ENCODE measurements at regions not wholly inside any gene's neighbourhood (a gene's known extent, or its start where the extent isn't known, plus 50 kb on each side); places are given as distances from the start of the nearest gene placed in this dataset.
"Not testable (repeated sequence)": the region's sequence is repeated elsewhere in the genome, so short reads cannot be mapped to it uniquely, and the experiment has no call there.

DNA sequence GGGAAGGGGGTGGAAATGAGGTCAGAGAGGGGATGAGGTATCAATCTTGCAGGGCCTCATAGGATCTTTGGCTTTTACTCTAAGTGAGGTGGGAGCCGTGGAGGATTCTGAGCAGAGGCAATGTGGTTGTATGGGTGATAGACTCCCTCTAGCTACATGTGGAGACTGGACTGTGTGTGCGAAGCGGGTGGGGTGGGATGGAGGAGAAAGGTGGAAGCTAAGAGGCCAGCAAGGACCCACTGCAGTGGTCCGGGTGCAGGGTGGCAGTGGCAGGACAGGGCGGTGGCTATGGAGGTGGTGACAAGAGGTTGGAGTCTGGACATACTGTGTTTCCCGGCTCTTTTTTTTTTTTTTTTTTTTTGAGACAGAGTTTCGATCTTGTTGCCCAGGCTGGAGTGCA is 62.4 kb upstream of the PTPN1 start:
- no peak overlapping the region for H3K27ac ChIP-seq (ENCODE audit: low read length)
- H3K36me3 Mint-ChIP-seq = no peaks in the 10 kb centered on the region
- DNase-seq (no peak), ATAC-seq (no peak)
- TF ChIP-seq, protein P1, sequence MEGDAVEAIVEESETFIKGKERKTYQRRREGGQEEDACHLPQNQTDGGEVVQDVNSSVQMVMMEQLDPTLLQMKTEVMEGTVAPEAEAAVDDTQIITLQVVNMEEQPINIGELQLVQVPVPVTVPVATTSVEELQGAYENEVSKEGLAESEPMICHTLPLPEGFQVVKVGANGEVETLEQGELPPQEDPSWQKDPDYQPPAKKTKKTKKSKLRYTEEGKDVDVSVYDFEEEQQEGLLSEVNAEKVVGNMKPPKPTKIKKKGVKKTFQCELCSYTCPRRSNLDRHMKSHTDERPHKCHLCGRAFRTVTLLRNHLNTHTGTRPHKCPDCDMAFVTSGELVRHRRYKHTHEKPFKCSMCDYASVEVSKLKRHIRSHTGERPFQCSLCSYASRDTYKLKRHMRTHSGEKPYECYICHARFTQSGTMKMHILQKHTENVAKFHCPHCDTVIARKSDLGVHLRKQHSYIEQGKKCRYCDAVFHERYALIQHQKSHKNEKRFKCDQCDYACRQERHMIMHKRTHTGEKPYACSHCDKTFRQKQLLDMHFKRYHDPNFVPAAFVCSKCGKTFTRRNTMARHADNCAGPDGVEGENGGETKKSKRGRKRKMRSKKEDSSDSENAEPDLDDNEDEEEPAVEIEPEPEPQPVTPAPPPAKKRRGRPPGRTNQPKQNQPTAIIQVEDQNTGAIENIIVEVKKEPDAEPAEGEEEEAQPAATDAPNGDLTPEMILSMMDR (IDR thresholded peaks at IDR 0.05) = no peak
- 97% methylated on average over 6 of the region's 7 CpGs for WGBS (ENCODE audit: insufficient coverage)
- peaks cover 2% of the 10 kb centered on the region for H3K9me3 ChIP-seq (ENCODE audit: control insufficient read depth, insufficient read depth, low read length)
- no peak overlapping the region for H3K4me3 ChIP-seq (ENCODE audit: low read length)
- H3K27ac Mint-ChIP-seq = no peak overlapping the region
- H3K27me3 ChIP-seq (ENCODE audit: control insufficient read depth, insufficient read depth, low read length) = peaks cover 30% of the 10 kb centered on the region
- intact Hi-C loops (cut with micrococcal nuclease) = no loop called here
- no peak overlapping the region for H3K4me3 Mint-ChIP-seq
- H3K27me3 Mint-ChIP-seq (ENCODE audit: low read depth in 2 of 2) = peaks cover 59 to 75% of the 10 kb centered on the region in 2 donors
- peaks cover 23% of the 10 kb centered on the region for H3K4me1 ChIP-seq (ENCODE audit: control insufficient read depth, insufficient read depth, low read length)
- H3K9me3 Mint-ChIP-seq = no peaks in the 10 kb centered on the region
- H3K36me3 ChIP-seq (ENCODE audit: control insufficient read depth, insufficient read depth, low read length) = no peaks in the 10 kb centered on the region
- peaks cover 26% of the 10 kb centered on the region in 2 donors for H3K4me1 Mint-ChIP-seq

DNA sequence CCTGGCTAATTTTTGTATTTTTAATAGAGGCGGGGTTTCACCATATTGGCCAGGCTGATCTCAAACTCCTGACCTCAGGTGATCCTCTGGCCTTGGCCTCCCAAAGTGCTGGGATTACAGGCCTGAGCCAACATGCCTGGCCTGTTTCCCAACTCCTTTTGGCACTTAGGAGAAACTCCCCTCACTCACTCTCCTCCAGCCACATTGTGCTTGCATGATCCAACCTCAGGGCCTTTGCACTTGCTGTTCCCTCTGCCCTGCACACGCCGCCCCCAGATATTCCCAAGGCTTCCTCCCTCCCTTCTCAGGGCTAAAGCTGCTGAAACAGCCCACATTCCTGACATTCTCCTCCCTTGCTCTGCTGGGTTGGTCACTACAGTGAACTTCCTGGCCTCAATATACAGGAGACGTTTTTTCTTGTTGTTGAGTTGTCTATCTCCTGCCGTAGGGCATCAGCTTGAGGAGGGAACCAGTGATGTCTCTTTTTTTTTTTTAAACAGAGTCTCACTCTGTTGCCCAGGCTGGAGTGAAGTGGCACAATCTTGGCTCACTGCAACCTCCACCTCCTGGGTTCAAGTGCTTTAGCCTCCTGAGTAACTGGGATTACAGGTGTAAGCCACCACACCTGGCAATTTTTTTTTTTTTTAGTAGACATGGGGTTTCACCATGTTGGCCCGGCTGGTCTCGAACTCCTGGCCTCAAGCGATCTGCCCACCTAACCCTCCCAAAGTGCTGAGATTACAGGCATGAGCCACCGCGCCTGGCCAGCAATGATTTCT is 61.4 kb upstream of the PTPN1 start:
- ATAC-seq; H3K36me3 Mint-ChIP-seq; H3K27ac ChIP-seq (ENCODE audit: low read length); H3K36me3 ChIP-seq (ENCODE audit: control insufficient read depth, insufficient read depth, low read length); H3K9me3 Mint-ChIP-seq; DNase-seq; H3K9me3 ChIP-seq (ENCODE audit: control insufficient read depth, insufficient read depth, low read length); H3K4me3 Mint-ChIP-seq; intact Hi-C loops (cut with micrococcal nuclease); H3K4me3 ChIP-seq (ENCODE audit: low read length); H3K27ac Mint-ChIP-seq: not testable (repeated sequence)
- peaks cover 23% of the 10 kb centered on the region for H3K4me1 ChIP-seq (ENCODE audit: control insufficient read depth, insufficient read depth, low read length)
- H3K27me3 ChIP-seq (ENCODE audit: control insufficient read depth, insufficient read depth, low read length) = peaks cover 37% of the 10 kb centered on the region
- peaks cover 64 to 83% of the 10 kb centered on the region in 2 donors for H3K27me3 Mint-ChIP-seq (ENCODE audit: low read depth in 2 of 2)
- WGBS (ENCODE audit: insufficient coverage) = 93% methylated on average over 10 of the region's 10 CpGs
- peaks cover 26 to 30% of the 10 kb centered on the region in 2 donors for H3K4me1 Mint-ChIP-seq

DNA sequence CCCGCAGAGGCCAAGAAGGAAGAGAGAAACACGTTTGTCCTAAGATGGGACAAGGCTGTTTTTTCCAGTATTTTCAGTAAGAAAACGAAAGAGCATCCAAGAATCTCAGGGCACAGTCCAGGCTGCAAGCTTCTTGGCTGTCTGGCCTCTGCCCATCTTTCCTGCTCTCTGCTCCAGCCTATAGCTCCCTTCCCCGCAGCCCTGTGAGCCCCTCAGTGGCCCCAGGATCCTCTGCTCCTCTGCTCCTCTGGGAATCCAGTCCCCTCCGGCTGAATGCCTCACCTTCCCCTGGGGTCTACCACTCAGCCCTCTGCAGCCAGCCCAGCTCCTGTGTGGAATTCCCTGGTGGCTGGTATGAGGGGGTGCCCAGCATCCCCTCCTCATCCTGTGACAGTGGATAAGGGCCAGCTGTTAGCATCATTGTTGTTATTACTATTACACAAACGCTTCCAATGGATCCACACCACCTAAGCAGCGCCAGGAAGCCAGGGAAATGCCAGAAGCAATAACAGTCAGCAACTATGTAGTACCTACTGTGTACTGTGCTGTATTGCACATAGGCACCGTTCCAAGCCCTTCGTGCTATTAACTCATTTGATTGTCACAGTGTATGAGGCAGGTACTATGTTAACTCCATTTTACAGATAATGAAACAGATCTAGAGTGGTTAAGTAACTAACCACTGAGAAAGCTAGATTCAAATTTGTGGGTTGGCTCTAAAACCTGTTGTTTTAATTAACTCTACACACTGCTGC is 60.3 kb upstream of the PTPN1 start:
- H3K4me1 ChIP-seq (ENCODE audit: control insufficient read depth, insufficient read depth, low read length) = peaks cover 23% of the 10 kb centered on the region

DNA sequence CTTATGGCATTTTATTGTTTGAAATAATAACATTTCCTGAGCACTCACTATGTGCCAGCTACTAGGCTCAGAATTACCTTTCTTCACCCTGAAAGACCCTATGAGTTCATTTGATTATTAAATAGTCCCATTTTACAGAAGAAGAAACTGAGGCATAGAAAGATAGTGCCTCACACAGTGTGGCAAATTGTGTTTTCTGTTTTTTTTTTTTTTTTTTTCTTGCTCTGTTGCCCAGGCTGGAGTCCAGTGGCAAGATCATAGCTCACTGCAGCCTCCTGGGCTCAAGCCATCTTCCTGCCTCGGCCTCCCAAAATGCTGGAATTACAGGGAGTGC is 59.7 kb upstream of the PTPN1 start:
- H3K4me3 Mint-ChIP-seq = peak overlapping the region; percentile 63
- H3K27ac Mint-ChIP-seq = peak overlapping the region; percentile 56 to 60
- H3K4me3 ChIP-seq (ENCODE audit: low read length) = no peak overlapping the region
- no peaks in the 10 kb centered on the region for H3K36me3 ChIP-seq (ENCODE audit: control insufficient read depth, insufficient read depth, low read length)
- peaks cover 26 to 31% of the 10 kb centered on the region in 2 donors for H3K4me1 Mint-ChIP-seq
- H3K27me3 Mint-ChIP-seq (ENCODE audit: low read depth in 2 of 2) = peaks cover 68 to 90% of the 10 kb centered on the region in 2 donors
- peaks cover 2% of the 10 kb centered on the region for H3K9me3 ChIP-seq (ENCODE audit: control insufficient read depth, insufficient read depth, low read length)
- TF ChIP-seq, protein P1 (IDR thresholded peaks at IDR 0.05) = no peak
- H3K27me3 ChIP-seq (ENCODE audit: control insufficient read depth, insufficient read depth, low read length) = peaks cover 41% of the 10 kb centered on the region
- peaks cover 23% of the 10 kb centered on the region for H3K4me1 ChIP-seq (ENCODE audit: control insufficient read depth, insufficient read depth, low read length)
- 95% methylated on average over 1 of the region's 1 CpG for WGBS (ENCODE audit: insufficient coverage)
- DNase-seq (no peak), ATAC-seq (no peak)
- H3K36me3 Mint-ChIP-seq = no peaks in the 10 kb centered on the region
- H3K27ac ChIP-seq (ENCODE audit: low read length) = no peak overlapping the region
- no peaks in the 10 kb centered on the region for H3K9me3 Mint-ChIP-seq
- intact Hi-C loops (cut with micrococcal nuclease) = loop anchor here (2.0 to 5.0 kb wide), 2 partner anchors 64 to 338 kb away; partner anchors contain the start of gene UBE2V1

More for the DNA sequence above, 60.3 kb upstream of the PTPN1 start:
- Mint-ChIP-seq H3K27ac (no peak overlapping the region), H3K9me3 (no peaks in the 10 kb centered on the region), H3K27me3 (ENCODE audit: low read depth in 2 of 2) (peaks cover 70 to 92% of the 10 kb centered on the region in 2 donors), H3K36me3 (no peaks in the 10 kb centered on the region), H3K4me3 (no peak overlapping the region), H3K4me1 (peaks cover 26 to 31% of the 10 kb centered on the region in 2 donors)
- Histone ChIP-seq H3K27ac (ENCODE audit: low read length) (no peak overlapping the region), H3K9me3 (ENCODE audit: control insufficient read depth, insufficient read depth, low read length) (peaks cover 2% of the 10 kb centered on the region), H3K4me3 (ENCODE audit: low read length) (no peak overlapping the region), H3K36me3 (ENCODE audit: control insufficient read depth, insufficient read depth, low read length) (no peaks in the 10 kb centered on the region), H3K27me3 (ENCODE audit: control insufficient read depth, insufficient read depth, low read length) (peaks cover 41% of the 10 kb centered on the region)
- intact Hi-C loops (cut with micrococcal nuclease) = loop anchor here (2.0 to 5.0 kb wide), 2 partner anchors 63 to 338 kb away; partner anchors contain the start of gene UBE2V1
- TF ChIP-seq, protein P1 (IDR thresholded peaks at IDR 0.05) = no peak
- DNase-seq (no peak), ATAC-seq (peak in 1 of 3 donors; percentile 18)
- WGBS (ENCODE audit: insufficient coverage) = 84% methylated on average over 9 of the region's 9 CpGs
